ENCODE measurements at regions not wholly inside any gene's neighbourhood (a gene's known extent, or its start where the extent isn't known, plus 50 kb on each side); places are given as distances from the start of the nearest gene placed in this dataset.

DNA sequence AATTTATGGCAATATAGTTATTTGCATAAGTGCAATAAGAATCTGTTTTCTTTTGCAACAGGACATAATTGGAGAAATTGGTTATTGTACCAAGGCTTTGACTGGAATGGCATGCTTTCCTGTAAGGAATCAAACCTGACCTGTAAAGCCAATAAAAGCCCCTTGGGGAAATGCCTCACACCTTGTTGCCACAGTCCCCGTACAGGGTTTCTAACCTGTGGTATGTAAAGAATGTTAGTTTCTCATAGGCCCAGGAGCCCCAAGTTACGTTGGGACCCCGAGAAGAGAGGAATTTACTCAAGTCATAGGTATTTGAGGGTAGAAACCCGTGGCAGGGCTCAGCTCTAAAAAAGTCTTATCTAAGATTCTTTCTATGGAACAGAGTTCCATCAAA lies 441.4 kb downstream of the IGSF11 start:
- FAIRE-seq (no peak), DNase-seq (ENCODE audit: insufficient read length, low spot score) (no peak)
- TF ChIP-seq, protein P1, sequence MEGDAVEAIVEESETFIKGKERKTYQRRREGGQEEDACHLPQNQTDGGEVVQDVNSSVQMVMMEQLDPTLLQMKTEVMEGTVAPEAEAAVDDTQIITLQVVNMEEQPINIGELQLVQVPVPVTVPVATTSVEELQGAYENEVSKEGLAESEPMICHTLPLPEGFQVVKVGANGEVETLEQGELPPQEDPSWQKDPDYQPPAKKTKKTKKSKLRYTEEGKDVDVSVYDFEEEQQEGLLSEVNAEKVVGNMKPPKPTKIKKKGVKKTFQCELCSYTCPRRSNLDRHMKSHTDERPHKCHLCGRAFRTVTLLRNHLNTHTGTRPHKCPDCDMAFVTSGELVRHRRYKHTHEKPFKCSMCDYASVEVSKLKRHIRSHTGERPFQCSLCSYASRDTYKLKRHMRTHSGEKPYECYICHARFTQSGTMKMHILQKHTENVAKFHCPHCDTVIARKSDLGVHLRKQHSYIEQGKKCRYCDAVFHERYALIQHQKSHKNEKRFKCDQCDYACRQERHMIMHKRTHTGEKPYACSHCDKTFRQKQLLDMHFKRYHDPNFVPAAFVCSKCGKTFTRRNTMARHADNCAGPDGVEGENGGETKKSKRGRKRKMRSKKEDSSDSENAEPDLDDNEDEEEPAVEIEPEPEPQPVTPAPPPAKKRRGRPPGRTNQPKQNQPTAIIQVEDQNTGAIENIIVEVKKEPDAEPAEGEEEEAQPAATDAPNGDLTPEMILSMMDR (IDR thresholded peaks at IDR 0.05; ENCODE audit: insufficient read depth, missing control alignments), result no peak

DNA sequence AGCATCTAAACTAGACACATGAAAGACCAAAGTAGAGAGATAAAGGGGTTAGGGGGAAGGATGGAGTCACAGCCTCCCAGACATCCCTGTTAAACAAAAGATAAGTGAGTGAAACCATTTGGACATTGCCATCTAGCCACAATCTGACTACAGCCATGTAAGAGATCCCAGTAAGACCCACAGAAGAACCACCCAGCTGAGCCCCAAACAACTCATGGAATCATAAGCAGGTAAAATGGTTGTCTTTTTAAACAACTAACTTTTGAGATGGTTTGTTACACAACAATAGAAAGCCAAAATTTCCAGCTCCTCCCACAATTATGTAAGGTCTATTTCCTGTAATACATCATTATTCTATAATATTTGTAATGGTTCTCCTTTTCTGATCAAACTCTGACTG lies 437.5 kb downstream of the IGSF11 start:
- TF ChIP-seq, protein P1 (IDR thresholded peaks at IDR 0.05; ENCODE audit: insufficient read depth, missing control alignments), result no peak
- no peak for FAIRE-seq
- no peak for DNase-seq (ENCODE audit: insufficient read length, low spot score)

DNA sequence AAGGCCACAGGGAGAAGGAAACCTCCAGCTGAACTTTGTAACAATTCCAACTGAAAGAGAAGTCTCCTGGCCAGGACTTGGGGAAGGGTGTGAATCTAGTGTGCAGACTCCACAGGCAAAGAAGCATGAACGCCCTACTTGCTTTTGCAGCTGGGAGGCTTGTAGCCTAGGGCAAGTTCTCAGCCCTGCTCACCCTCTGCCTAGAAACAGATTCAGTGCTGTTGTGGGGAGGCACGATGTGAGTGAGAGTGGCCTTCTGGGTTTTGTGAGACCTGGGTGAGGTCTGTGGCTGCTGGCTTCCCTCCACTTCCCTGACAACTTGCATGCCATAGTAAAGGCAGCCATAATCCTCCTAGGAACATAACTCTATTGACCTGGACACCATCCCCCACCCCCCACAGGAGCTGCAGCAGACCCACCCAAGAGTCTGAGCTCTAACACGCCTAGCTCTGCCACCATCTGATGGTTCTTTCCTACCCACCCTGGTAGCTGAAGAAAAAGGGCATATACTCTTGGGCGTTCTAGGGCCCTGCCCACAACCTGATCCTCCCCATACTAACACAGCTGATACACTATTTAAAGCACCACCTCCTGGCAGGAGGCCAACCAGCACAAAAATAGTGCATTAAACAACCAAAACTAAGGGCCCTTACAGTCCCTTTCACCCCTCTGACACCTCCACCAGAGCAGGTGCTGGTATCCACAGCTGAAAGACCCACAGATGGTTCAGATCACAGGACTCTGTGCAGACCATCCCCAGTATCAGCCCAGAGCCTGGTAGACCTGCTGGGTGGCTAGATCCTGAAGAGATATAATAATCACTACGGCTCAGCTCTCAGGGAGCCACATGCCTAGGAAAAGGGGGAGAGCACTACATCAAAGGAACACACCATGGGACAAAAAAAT lies 426.5 kb downstream of the IGSF11 start:
- FAIRE-seq (no peak), DNase-seq (ENCODE audit: insufficient read length, low spot score) (no peak)
- TF ChIP-seq, protein P1 (IDR thresholded peaks at IDR 0.05; ENCODE audit: insufficient read depth, missing control alignments), result no peak

DNA sequence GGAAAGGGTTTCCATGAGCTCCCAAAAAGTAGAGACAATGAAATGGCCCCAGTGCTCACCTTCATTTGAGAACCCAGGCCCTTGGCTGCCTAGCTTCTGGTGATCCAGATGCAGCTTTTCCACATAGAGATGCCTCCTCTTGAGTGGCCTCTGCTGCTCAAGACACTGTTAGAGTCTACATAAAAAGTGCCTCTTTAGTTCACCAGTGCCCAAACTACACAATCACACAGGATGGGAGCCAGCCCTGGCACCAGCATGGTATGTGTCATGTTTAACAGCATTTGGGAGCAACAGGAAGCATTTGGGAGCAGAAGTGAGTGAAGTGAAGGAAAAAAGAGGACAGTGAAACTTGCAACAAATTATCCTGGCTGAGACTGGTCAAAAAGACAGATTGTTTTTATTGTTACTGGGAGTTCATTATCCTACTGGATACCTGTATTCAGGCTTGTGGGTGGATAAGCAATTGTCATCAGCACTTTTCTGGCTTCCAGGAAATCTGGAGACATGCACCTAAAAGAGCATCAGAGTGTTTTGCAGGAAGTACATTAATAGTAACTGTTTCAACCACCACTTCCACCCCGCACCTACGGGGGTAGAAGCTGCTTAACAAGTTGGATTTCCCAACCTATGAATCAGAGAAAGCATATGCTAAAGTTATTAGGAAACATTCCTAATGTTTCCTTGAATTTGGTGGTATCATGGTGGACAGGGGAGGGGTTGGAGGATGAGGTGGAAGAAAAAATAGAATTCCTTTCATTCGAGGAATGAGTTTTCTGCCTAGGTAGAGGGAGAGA lies 416.2 kb downstream of the IGSF11 start:
- FAIRE-seq (no peak), DNase-seq (ENCODE audit: insufficient read length, low spot score) (no peak)
- TF ChIP-seq, protein P1 (IDR thresholded peaks at IDR 0.05; ENCODE audit: insufficient read depth, missing control alignments), result no peak

DNA sequence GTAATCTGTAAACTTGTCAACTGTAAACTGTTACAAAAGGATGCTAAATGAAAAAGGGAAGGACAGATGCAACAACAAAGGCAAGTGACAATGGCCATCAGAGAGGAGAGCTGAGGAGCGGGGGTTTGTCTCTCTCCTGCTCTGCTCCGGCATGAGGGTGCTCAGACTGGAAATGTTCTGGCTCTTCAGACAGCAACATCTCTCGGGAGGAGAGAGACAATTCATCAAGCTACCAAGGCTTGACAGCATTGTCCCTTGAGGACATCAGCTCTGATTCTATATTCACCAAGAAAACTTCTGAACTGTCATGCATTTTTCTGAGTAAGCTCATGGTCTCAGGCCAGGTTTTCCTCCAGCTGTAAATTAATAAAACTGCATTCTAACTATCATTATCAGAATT lies 408.2 kb downstream of the IGSF11 start:
- DNase-seq (ENCODE audit: insufficient read length, low spot score) (no peak), FAIRE-seq (no peak)
- TF ChIP-seq, protein P1 (IDR thresholded peaks at IDR 0.05; ENCODE audit: insufficient read depth, missing control alignments), result no peak

DNA sequence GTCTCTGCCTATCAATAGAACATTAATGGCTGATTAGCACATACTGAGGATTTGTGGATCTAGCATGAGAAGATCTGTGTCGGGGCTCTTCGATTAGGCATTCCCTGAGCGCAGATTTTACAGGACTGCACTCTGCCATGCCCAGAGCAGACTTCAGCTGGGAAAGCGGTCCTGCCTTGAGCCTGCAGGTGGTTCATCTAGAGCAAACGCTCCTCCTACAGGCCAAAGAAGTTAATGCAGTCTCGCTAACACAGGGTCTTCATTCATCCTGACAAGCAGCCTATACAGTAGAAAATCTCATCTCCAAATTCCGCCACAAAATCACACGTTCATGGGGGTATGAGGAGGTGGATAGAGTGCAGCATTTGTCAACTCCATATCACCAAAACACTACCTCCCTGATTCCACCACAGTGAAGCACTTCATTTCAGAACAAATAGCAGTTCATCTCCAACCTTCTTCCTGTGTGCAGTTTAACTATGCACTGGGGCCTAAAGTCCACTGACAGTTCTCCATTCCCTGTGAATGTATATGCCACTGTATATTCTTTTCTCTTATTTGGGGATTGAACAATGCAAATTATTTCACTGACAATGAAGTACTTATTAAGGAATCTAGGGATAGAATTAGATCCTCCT lies 405.8 kb downstream of the IGSF11 start:
- TF ChIP-seq, protein P1 (IDR thresholded peaks at IDR 0.05; ENCODE audit: insufficient read depth, missing control alignments), result peak; percentile 94
- DNase-seq (ENCODE audit: insufficient read length, low spot score) (peak; percentile 32), FAIRE-seq (peak; percentile 82)
